ENCODE measurements at regions not wholly inside any gene's neighbourhood (a gene's known extent, or its start where the extent isn't known, plus 50 kb on each side); places are given as distances from the start of the nearest gene placed in this dataset.

DNA sequence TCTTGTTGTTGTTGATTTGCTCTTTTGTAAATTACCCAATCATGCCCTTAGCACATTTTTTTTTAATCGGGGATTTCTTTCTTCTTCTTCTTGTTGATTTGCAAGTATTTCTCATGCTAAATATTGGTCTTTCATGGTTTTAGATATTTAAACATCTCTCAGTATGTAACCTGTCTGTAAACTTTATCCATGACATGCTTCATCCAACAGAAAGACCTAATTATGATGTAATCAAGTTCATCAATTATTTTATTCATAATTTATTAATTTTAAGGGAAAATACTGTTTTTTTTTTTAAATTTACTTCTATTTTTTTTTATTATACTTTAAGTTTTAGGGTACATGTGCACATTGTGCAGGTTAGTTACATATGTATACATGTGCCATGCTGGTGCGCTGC, 69.8 kb downstream of the TNFSF18 start:
- DNase-seq (ENCODE audit: low read depth), result no peak
